Stimulated activated CD4-positive, alpha-beta T cell treated with anti-CD3 and anti-CD28 coated beads, Interleukin-1b, Interleukin-23, amount 100 ng/mL, for 24 hours (primary cell): ENCODE measurements at regions not wholly inside any gene's neighbourhood (a gene's known extent, or its start where the extent isn't known, plus 50 kb on each side); places are given as distances from the start of the nearest gene placed in this dataset.

Source experiments
- DNase-seq, 4 experiments: peaks; one replicate each; pipeline ENCODE4 v3.0.0-alpha.2; 2020; ENCODE audit warnings: low read depth in 4 of 4, low spot score in 1 of 4

DNA sequence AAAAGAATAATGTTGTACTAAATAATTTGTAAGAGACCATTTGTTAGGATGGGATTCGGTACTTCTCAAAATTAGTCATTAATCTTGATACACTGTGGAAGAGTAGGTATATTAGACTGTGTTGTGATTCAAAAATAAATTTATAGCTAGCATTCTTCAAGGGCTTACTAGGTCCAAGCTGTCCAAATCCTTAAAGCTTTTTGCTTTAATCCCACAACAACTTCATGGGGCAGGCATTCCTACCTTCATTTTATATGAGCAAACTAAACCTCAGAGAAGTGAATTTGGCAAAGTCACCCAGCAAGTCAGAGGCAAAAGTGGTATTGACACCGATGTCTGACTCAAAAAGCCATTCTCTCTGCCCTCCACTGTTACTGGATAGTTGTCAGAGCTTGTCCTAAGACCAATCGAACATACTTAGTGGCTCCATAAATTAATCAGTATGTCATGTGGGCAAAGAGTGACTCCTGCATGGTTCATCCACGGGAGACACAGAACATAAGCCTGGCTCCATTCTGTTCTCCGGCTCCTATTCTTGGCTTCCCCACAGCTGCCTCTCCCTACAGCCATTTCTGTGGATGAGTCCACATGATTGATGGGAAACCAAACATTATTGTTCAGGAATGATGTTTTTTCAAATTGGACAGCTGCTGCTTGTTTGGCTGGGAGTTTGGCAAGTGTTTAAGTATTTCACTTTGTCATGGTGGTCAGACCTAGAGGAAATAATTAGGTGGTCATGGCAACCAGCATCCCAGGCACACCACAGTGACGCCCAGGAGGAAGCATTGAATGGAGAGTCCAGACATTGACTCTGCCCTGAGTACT is 133.4 kb upstream of the FGGY start:
- no peak for DNase-seq

DNA sequence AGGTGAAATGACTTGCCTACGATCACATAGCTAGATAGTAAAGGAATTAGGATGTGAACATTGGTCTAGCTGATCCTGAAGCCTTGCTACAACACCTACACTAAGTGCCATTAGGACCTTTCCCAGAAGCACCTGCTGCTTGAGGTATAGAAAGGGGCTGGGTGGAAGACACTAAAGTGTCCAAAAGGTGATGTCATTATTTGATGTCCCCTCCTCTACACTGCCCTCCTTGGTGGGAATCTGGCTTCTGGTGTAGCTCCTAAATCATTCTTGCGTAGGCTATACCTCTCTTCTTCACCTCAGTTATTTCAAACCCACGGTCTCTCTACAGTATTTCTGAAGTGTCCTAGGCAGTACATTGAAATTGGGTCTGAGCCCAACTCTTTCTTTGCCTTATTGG is 132.5 kb upstream of the FGGY start:
- no peak for DNase-seq

DNA sequence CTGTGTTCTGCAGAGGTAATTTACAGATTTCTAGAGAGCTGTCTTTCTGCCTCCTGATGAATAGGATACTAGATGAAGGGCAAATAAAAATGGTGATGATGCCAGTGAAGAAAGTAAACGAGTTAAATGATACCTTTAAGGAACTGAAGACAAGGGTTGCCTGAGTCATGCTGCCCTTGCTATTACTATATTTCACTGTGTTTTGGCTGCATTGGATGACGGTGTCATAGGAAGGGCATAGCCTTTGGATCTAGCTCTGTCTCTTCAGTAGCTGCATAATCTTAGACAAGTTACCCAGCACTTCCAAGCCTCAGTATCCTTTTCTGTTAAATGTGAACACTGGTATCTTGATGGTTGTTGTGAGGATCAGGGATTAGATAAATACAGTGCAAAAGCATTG is 131.5 kb upstream of the FGGY start:
- DNase-seq, result no peak

DNA sequence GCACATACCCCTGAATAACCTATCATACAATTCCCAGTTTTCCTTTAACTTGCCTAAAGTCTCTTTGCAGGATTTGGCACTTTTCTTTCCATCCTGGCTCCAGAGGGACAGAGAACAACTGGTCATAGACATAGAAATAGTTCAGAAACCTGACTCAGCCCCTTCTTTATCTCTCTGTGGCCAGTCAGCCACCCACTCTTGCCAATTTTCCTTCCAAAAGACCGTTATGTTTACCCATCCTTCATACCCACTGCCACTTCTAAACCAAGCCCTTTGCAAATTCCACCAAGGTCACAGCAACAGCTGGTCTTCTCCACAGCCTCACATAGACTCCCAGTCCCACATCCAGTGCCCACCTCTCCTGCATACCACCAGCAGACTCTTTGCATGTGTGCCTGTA is 127.2 kb upstream of the FGGY start:
- DNase-seq, result no peak

DNA sequence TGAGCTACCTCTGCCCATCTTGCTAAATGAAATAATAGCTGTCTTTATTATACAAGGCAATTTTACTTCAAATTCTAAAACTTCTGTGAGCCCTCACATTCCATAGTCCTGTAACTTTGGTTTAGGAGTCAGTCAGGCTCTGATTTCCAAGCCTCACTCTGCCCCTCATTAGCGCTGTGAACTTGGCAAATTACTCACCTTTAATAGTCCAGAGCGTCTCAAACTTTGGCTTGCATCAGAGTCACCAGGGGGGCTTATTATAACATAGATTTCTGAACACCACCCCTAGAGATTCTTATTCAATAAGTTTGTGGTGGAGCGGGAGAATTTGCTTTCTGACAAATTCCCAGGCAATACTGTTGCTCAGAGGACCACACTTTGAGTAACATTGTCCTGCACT is 126.2 kb upstream of the FGGY start:
- no peak for DNase-seq

DNA sequence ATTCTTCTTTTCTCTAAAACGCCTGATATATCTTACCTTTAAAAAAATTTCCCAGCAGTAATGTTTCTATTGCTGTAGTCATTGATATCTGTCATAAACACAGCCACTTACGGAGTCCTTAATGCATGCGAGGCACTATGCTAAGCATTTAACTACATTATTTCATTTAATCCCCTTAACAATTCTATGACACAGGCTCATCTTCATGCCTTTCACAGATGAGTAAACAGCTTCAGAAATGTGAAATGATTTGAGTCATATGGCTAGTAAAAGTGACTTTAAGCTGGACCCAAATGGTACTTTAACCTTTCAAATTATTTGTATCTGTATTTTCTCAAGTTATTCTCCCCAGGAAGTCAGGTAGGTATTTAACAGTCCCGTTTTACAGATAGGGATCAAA is 125.1 kb upstream of the FGGY start:
- DNase-seq, result no peak

DNA sequence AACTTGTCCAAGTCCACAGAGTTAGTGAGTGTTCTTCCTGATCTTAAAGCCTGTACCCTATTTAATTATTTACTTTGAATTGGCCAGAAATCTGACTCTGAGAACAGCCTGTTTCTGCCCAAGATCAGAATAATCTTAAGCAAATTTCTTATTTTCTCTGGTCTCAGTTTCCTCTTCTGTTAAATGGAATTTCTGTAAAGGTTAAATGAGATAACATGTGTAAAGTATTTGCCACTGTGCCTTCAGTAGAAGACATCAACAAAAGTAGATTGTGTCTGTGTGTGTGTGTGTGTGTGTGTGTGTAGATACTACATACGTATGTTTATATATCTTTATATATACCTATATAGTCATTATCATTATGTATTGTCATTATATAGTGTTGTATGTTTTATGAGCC is 124.2 kb upstream of the FGGY start:
- DNase-seq, result no peak

DNA sequence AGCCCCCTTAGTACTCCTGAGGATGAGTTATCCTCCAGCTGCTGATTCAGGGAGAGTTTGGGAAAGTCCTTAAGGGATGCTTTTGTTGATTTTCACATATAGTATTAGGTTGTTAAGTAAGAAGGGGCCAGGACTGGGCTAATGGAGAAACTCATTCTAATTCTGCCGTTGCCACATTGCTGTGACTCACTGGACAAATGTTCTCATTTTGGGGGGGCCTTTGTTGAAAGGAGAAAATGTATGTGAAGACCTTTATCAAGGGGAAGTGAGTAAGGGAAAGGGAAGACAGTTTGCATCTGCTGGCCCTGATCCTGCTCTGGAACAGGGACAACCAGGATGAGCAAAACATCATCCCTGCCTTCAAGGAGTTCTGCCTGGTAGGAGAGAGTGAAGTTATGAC is 123.2 kb upstream of the FGGY start:
- no peak for DNase-seq

DNA sequence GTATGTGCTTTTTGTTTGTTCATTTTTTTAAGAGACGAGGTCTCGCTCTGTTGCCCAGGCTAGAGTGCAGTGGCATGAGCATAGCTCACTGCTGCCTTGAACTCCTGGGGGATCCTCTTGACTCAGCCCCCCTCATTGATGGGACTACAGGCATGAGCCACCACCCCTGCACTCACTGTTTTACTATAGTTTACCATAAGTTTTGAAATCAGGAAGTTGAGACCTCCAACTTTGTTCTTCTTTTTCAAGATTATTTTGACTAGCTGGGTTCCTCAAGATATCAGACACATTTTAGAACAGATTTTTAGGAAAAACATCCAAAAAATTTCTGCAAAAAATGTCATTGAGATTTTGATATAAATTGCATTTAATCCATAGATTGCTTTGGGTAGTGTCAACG is 120.4 kb upstream of the FGGY start:
- no peak for DNase-seq

DNA sequence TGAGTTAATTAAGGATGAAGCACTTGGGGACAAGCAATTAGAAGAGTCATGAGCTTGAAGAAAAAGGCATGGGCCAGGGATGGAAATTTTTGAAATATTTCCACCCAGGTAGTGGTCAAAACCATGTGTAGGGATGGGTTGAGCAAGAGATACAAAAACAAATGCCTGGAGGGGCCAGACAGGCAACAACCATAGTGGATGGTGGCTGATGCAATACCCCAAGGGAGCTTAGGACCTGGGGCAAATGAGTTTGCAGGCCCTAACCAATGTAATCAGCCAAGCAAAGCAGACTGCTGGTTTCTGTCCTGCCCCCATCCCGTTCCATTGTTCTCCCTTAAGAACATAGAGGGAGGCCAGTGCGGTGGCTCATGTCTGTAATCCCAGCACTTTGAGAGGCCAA is 119.1 kb upstream of the FGGY start:
- DNase-seq, result no peak

DNA sequence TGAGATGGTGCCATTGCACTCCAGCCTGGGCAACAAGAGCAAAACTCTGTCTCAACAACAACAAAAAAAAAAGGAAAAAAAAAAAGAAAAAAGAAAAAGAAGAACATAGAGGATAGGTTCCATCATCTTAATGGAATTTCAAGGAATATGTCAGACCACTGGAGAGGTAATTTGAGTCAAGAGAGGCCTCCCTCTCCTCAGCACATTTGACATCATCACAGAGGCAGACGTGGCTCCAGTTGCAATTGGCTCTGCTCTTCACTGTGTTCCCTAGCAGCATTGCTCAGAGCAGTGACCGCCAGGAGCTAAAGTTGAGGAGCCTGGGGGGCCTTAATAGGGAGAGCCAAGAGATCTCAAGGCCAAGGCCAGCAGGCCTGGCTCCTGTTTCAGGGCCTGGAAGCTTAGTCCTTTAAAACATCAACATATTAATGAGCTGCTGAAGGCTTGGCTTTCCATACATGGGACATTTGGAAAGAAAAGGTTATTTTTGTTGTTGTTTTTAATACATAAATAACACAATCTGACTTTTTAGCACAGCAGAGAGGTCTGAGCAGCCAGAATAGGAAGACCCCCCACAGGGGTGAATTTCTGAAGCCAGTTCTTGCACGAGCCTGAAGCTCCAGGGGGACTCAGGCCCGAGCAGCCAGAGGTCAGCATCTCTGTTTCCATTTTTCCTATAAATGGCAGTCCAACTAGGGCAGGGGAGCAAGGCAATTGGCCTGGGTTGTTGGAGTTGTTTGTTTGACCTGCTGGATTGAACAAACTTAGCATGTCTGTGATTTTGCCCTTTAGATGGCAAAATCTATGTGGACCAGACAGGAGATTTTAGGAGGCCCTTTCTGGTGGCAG is 118.3 kb upstream of the FGGY start:
- no peak for DNase-seq

DNA sequence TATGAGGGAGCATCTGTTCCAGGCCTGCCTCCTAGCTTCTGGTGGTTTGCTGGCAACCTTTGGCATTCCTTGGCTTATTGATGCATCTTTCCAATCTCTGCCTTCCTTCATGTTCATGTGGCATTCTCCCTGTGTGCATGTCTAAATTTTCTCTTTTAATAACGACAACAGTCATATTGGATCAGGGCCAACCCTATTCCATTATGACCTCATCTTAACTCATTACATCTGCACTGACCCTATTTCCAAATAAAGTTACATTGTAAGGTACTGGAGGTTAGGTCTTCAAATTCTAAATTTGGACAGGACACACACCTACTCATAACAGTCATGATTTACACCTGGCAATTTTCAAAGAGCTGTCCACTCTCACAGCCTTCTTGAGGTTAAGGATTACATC is 117.2 kb upstream of the FGGY start:
- no peak for DNase-seq

DNA sequence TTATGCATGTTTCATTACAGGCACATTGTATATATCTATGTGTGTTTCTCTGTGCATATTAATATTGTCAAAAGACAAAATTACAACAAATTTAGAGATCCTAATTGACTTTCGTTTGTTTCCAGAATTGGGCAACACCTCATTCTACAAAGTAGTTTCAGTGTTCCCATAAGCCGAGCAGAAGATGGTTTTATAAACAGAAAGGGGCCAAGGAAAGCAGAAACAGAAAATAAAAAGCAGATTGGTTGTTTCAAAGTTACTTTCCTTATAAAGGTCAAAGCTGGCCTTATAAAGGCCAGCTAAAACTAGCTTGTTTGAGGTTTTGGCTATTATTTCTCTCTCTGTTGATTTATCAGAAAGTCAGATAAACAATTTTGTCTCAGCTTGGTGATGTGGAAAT is 116.2 kb upstream of the FGGY start:
- no peak for DNase-seq

DNA sequence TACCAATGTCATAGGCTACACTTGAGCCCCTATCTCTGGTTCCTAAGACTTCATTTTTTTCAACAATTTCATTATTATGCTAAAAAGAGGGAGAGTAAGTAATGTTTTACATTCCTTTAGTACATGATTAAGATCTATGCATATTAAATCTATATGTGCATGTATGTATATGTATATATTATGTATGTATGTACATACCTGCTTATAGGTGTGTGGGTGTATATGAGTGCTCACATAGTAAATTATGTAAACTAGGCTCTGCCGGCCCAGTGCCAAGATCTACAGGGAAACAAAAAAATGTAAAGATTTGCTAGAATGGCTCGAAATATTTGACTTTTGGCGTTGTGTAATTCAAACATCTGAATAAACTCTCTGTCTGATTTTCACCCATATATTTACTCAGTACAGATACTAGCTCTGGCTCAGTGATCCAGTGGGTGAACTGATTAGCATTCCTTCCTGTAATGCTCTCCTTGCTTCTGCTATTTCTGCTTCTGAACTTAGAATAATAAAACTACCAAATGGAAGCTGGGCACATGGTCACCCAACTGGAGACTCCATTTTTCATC is 113.1 kb upstream of the FGGY start:
- DNase-seq, result no peak

DNA sequence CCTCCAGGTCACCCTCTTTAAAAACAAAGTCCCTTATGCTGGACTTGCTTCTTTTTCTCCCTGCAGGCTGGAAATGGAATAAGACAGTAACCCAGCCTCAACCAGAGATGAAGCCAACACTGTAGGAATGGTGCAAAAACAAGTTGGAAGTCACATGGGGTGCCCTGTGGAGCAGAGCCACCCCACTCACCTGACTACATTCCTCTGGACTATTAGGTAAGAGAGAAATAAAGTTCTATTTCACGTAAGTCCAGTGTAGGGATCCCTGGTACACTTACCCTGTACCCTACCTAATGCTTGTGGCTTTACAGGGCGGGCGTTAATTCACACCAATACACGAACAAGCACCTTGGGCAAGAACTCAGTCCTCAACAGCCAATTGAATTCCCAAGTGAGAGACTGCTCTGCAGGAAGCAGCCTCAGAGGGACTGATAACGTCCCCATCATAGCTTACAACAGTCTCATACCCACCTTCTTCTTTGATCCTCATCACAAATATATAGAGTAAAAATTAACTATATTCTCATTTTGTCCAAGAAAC is 112.5 kb upstream of the FGGY start:
- no peak for DNase-seq

DNA sequence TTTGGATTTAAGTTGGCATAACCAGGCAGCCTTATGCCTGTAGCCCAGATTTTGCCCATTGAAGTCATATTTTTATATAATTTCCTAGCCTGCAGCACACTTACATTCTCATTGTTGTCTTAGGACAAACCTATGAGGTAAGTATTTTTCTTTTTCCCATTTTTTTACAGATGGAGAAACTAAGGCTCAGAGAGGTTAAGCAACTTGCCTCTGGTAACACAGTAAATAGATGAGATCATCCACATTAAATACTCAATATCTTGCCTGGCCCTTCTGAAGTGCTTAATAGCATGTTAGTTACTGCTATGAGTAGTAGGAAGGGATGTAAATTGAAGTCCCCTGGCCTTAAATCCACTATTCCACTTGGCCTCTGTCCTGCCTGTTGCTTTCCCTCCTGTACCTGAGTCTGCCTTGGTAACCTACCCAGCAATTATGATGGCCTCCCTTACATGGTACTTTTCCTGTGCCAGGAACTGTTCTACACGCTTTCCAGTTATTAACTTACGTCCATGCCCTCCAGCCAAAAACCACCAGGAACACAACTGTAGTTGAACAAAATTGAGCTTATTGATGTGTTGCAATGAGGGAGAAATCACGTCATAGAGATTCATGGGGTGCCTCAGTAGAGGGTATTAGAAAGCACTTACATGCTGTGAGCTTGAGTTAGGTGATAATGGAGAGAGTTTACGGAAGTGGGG is 111.6 kb upstream of the FGGY start:
- DNase-seq, result no peak

DNA sequence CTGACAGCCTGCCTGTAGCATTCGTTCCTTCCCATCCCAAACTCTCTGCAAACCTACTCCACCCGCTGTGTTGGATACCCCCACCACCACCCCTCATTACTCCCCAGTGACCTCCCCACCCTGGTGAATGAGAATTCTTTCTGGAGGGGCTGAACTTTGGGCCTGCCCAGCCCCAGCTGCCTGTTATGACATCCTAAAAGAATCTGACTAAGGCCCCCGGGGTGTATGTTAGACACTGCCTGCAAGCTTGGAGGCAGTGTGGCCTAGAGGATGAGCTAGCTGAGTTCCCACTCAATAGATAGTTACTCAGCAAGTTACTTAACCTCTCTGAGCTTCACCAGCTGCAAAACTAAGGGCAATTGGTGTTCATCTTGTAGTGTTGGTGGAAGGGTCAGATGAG is 110.2 kb upstream of the FGGY start:
- DNase-seq, result no peak

DNA sequence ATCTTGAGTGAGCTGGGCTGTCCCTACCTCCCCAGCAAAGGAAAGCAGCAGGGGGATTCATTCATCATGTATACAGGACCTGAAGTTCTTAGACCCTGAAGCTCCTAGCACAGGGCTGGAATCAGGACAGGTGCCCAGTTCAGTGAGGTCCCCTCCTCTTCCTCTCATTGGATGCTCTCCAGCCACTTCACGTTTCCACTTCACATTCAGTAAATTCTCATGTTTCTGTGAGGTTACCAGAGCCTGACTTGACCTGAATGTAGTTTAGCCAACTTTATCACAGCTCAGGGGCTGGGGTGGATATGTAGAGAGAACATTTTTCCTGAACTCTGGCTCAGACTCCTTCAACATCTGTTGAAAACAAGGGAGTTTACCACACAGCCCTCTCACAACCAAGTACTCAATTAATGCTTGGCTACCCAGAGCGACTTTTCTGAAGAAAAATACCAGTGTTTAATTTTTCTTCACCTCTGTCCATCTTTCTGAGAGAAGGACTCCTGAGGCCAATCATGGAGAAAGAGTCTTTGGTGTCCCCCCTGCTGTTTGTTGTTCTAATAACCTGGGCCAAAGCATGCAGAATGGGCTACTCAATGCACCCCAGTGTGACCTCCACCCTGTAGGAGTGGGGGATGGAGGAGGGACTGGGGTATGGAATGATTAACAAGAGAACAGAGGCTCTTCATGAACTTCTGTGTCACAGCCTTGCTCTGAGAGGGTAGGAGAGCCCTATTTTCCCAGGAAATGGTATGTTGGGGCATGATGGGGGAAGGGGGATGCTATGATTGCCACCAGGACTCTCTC is 108.3 kb upstream of the FGGY start:
- DNase-seq, result no peak

DNA sequence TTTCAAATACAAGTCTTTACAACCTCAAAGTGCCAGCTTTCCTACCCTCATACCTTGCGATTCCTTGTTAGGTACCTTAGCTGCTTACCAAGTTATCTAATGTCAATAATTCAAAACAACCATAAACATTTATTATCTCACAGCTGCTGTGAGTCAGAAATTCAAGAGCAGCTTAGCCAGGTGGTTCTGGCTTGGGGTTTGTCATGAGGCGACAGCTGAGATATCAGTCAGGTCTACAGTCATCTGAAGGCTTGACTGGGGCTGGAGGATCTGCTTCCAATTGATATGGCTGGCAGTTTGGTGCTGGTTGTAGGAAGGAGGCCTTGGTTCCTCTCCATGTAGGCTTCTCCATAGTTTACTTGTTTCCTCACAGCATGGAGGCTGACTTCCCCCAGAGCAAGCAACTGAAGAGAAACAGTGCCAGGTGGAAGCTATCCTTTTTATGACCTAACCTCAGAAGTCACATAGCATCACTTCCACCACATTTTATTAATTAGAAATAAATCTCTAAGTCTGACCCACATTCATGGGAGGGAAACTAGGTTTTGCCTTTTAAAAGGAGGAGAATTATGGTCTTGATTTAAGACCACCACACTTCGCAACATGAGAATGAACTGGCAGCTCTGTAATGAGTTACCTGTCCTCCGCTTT is 103.3 kb upstream of the FGGY start:
- no peak for DNase-seq

DNA sequence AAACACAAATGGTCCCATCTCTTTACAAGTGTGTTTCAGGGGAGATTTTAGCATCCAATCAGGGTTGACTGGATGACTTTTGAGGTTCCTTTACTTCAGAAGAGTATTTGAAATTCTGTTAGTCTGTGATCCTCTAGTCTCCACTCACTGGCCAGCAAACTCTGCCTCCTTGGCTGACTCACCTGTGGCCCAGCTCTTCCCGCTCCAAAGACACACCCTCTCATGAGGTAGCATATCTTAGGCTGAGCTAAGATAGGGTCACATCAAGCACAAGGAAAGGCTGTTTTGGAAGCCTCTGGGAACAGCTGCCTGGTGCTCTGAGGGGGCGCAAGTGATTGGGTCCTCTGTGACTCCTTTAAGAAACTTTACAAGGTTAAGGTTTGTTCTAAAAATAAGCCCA is 102.3 kb upstream of the FGGY start:
- no peak for DNase-seq
